NCI-H748 (cell line): ENCODE measurements at regions not wholly inside any gene's neighbourhood (a gene's known extent, or its start where the extent isn't known, plus 50 kb on each side); places are given as distances from the start of the nearest gene placed in this dataset.
"Not testable (repeated sequence)": the region's sequence is repeated elsewhere in the genome, so short reads cannot be mapped to it uniquely, and the experiment has no call there.

ENCODE experiments used
- DNase-seq: peaks from one replicate; lab custom pipeline; 2025; ENCODE audit not compliant: unreplicated experiment; lab: John Stamatoyannopoulos, UW

DNA sequence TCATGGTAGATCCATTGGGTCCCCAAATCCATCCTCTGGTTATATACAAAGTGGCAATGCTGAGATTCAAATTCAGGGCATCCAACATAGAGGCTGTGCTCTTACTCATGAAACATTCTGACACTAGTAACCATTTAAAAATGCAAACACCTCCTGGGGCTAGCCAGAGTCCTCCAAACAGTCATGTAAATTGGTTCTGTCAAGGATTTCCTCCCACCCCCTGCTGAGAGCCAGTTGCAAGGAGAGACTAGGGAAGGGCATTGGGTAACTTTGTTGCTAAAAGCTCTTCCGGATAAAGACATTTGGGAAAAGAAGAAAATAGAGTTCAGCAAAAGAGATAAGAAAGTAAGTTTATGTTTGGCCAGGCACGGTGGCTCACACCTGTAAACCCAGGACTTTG is 58.3 kb downstream of the ART5 start:
- not testable (repeated sequence) for DNase-seq

DNA sequence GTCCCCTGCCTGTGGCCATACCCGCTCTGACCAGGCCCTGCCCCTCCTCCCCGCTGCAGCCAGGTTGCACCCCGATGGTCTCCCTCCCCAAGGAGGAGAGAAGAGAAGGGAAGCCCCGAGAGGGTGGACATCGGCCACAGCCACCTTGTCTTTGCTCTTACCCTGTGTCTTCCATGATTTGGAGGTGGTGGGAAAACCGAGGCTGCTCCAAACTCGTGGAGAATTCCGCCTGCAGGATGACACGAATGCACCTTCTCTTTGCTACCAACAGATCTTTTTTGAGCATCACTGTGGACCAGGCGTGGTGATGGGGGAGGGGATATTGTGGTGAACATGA is 60.4 kb downstream of the ART5 start:
- DNase-seq = not testable (repeated sequence)

DNA sequence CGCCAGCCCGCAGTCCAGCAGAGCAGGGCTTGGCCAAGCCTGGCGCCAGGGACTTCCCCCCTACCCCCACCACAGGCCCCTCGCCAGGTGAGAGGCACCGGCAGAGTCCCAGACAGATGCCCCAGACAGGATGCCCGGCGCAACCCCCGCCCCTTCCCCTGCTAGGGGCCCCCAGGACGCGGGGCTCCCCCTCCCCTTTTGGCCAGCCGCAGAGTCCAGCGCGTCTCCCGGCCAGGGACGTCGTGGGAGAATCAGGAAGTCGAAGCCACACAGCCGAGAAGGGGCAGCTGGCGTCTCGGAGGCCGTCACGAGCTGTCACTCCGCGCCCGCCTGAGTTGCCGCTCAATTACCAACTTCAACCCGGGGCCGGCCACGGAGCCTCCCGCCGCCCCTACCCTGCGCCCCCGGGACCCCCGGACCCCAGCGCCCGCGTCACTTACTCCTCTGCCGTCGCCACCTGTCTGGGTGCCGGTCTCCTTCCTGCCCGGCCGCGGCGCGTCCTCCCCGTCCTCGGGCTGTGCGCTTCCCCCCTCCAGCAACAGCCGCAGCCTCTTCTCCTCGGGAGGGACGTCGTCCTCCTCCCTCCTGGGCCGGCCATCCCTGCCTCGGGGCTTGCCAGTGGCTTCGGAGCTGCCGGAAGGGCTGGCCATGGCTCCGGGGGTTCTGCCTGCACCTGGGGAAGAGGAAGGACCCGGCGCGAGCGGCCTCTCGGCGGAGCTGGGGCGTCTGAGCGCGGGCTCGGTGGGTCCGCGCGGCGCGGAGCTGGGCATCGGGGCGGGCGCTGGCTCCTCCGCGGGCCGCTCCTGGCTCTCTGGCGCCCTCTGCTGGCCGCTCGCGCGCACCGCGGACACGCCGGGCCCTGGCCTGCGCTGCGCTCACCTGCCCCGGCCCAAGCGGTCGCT is 61.1 kb downstream of the ART5 start:
- DNase-seq = peak; percentile 52

DNA sequence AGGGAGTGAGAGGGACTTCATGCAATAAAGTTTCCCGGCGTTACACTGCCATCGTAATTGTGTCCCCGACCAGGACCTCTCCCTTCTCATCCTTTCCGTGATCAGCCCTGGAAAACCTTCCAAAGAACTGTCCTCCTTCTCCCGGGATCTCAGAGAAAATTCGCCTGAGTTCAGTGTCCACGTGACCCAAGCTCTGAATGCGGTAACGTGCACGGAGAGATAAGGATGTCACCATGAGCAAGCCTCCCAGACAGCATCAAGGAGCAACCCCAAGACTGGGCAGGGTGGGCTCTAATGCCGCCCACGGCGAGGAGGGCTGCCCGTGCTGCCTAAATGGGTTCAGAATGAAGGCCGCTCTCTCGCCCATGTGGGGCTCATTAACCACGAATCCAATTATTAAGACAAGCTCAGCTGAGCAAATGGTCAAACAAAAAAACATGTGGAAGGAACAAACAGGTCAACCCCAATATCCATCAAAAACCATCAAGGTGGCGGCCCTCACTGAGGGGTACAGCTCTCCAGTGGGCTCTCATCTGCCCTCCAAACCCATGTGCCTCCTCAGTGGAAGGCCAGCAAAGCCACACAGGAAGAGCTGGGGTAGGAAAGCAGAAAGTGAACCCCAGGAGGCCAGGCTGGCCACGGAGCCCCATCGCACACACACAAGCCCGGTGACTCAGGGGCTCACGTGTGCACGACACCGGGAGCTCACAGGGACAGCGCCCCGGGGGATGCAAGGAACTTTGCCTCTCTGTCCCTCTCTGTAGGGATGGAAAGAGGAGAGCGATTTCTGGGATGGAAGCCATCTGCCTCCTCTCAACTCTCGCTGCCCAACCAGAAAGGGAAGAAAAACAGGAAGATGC is 62.0 kb downstream of the ART5 start:
- DNase-seq = not testable (repeated sequence)

DNA sequence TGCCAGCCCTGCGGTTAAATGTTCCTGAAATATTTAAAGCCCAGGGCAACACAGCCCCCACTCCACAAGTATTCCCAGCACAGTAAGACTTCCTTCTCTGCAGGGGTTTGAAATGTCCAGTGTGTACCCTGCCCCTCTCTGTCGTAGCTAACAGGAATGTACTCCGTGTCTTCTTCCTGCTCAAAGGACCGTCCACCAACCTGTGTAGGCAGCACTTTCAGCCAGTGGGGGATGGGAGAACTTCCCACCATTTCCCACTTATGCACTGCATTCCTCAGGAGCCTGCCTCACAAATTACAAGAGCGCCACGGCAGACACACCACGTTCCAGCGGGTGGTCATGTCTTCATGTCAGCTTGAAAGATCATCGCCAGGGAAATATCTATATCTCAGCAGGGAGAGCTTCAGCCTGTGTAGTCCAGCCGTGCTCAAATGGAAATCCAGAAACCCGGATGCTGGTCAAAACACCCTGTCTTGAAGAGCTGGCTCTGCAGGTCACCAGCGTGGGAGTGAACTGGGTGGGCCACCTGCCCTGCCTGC is 65.7 kb downstream of the ART5 start:
- DNase-seq = not testable (repeated sequence)

DNA sequence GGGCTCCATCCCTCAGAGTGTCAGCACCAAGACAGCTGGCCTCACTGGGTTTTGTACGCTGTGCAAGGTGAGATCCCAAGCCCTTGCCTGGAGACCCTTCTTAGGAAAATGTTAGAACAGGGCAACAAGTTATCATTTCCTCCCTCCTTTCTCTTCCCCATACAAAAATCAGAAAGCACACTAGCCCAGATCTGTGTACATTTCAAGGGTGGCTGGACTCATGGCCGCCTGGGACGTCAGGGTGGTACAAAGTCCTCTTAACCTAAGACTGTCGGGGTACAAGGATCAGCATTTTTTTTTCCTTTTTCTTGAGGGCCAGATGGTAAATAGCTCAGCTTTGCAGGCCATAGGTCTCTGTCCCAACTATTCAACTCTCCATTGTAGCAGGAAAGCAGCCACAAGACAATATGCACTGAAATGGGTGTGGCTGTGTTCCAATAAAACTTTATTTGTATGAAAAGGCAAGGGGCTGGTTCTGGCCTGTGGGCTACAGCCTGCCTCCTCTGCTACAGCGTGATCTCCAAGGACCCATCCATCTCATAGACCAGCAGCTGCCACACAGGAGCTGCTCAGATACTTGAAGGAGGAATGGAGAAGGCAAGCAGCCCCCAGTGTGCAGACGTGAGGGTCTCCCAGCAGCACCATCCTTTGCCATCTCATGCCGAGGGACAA is 68.7 kb downstream of the ART5 start:
- not testable (repeated sequence) for DNase-seq

DNA sequence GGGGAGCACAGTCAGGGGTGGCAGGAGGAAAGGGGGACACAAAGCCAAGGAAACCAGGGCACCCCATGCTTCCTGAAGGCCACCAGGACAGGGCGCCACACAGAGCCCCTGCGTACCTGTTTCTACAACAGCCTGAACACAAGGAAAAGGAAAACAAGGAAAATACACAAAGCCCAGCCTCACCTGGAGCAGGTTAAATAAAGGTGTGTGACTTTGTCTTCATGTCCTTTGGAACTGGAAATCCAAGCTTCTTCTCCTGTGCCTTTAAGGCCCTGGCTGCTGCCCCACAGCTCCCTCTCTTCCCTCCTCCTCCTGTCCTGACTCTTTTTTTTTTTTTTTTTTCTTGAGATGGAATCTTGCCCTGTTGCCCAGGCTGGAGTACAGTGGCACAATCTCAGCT is 70.0 kb downstream of the ART5 start:
- DNase-seq = not testable (repeated sequence)

DNA sequence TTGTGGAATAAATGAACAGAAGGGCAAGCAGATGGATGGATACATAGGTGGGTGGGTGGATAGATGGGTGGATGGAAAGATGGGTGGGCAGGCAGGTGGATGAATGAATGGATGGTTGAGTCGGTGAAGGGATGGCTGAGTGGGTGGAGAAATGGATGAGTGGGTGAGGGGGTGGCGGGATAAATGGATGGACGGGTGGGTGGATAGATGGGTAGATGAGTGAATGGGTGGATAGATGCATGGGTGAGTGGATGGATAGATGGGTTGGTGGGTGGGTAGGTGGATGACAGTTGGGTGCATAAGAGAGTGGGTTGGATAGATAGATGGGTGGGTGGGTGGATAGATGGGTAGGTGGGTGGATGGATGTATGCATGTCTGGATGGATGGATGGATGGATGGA is 76.0 kb downstream of the ART5 start:
- not testable (repeated sequence) for DNase-seq

DNA sequence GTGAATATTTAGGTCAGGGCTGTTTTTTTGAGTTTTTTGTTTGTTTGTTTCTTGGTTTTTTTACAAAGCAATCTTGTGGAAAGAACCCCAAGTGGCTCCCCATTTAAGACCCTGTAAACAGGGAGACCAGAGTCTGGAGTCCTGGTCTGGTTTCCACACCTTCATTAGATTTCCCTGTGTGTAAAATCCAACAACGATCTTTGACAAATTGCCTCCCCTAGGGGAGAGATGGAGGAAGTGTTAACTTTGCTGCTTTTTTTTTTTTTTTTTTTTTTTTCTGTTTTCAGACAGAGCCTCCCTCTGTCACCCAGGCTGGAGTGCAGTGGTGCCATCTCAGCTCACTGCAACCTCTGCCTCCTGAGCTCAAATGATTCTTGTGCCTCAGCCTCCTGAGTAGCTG is 77.4 kb downstream of the ART5 start:
- DNase-seq = peak; percentile 6

DNA sequence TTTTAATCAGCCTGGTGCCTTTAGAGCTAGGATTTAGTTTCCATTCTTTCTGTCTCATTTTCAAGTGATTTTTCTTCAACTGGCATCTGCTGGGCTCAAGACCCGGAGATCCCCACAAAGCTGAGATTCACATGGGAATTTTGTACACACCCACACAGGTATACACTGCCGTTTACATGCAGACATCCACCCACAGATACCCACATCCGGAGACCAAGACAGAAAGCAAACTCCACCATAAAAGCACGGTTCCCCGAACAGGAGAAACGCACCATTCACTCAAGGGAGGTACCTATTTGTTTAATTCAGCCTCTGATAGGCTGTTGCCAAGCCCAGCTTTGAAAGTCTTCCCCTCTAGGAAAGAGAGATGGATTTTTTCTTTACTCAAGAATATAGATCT is 87.2 kb downstream of the ART5 start:
- DNase-seq = not testable (repeated sequence)

DNA sequence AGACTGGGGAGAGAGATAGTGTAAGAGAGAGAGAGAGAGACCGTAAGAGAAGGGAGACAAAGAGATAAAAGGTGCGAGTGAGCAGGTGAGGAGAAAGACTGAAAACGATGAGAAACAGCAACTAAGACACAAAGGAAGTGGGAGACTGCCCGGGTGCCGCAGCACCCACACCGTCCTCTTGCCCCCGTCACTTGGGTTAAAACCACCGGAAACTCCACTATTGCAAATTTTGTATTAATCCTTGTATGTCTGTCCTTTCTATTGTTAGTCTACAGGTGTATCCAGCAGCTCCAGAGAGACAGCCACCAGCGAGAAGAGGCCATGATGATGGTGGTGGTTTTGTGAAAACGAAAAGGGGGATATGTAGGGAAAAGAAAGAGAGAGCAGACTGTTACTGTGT is 96.8 kb downstream of the ART5 start:
- not testable (repeated sequence) for DNase-seq

DNA sequence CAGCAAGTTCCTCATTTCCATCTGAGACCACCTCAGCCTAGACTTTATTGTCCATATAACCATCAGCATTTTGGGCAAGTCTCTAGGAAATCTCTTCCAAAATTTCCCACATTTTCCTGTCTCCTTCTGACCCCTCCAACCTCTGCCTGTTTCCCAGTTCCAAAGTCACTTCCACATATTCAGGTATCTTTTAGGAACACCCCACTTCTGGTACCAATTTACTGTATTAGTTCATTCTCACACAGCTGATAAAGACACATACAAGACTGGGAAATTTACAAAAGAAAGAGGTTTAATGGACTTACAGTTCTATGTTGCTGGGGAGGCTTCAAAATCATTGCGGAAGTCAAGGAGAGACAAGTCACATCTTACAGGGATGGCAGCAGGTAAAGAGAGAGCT is 103.6 kb downstream of the ART5 start:
- DNase-seq = not testable (repeated sequence)

DNA sequence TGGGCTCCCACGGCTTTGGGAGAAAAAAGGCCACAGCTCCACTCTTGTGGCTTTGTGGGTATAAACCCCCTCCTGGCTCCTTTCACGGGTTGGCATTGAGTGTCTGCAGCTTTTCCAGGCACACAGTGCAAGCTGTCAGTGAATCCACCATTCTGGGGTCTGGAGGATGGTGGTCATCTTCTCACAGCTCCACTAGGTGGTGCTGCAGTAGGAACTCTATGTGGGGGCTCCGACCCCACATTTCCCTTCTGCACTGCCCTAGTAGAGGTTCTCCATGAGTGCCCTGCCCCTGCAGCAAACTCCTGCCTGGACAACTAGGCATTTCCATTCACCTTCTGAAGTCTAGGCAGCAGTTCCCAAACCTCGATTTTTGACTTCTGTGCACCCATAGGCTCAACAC is 104.5 kb downstream of the ART5 start:
- DNase-seq = not testable (repeated sequence)

DNA sequence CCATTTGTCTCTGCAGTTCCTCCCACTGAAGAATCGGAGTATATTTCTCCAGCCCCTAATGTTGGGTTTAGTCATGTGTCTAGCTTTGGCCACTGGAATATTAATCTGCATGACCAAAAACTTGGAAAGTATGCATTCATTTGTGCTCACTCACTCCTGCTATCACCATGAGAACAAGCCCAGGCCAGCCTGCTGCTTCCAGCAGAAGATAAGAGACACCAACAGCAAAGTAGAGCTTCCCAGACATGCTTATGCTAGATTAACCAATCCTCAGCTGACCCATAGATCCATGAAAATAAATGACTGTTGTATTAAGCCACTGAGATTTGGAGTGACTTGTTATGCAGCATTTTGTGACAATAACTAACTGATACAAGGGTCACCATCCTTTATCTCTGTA is 108.8 kb downstream of the ART5 start:
- not testable (repeated sequence) for DNase-seq

DNA sequence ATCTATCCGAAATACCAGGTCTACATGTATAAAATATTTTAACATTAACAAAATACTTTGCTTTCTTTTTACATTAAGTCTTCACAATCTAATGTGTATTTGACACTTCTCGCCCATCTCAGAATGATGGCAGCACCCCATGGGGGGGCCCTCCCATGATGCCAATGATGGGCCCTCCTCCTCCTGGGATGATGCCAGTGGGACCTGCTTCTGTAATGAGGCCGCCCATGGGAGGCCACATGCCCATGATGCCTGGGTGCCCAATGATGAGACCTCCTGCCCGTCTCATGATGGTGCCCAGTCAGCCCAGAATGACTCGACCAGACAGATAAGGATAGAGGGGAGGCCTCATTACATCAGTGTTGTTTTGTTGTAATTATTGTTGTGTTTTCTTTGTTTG is 110.5 kb downstream of the ART5 start:
- not testable (repeated sequence) for DNase-seq

DNA sequence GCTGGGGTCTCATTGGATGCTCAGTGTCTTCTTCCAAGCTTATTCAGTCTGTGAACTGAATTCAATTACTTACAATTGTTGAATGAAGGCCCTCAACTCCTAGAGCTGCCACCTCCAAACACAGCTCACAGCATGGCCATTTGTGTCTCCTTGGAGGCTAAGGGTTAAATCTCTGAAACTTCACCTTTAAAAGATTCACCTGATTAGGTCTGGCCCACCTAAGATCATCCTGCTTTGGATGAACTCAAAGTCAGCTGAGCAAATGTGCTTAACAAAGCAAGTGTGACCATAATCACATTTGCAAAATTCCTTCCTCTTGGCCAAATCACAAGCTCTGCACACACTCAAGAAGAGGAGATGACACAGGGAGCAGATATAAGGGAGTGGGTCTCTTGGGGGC is 118.2 kb downstream of the ART5 start:
- not testable (repeated sequence) for DNase-seq

DNA sequence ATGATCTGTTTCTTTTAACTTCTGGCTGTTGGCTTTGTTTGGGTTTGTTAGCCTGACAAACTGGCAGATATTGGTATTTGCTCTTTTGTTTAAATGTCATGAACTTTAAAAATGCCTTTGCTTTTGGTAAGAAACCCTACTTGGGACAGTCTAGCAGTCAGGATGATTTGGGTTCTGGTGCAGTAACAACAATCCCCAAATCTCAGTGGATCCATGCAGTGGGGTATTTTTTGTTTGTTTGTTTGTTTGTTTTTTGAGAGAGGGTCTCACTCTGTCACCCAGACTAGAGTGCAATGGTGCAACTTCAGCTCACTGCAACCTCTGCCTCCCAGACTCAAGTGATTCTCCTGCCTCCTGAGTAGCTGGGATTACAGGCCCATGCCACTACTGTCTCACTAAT is 120.9 kb downstream of the ART5 start:
- not testable (repeated sequence) for DNase-seq

DNA sequence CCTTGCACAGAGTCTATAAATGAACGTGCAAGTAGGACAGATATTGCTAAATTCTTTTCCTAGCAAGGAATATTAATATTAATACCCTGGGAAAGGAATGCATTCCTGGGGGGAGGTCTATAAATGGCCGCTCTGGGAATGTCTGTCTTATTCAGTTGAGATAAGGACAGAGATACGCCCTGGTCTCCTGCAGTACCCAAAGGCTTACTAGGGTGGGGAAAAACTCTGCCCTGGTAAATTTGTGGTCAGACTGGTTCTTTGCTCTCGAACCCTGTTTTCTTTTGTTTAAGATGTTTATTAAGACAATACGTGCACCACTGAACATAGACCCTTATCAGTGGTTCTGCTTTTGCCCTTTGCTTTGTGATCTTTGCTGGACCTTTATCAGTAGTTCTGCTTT is 122.0 kb downstream of the ART5 start:
- DNase-seq = not testable (repeated sequence)

DNA sequence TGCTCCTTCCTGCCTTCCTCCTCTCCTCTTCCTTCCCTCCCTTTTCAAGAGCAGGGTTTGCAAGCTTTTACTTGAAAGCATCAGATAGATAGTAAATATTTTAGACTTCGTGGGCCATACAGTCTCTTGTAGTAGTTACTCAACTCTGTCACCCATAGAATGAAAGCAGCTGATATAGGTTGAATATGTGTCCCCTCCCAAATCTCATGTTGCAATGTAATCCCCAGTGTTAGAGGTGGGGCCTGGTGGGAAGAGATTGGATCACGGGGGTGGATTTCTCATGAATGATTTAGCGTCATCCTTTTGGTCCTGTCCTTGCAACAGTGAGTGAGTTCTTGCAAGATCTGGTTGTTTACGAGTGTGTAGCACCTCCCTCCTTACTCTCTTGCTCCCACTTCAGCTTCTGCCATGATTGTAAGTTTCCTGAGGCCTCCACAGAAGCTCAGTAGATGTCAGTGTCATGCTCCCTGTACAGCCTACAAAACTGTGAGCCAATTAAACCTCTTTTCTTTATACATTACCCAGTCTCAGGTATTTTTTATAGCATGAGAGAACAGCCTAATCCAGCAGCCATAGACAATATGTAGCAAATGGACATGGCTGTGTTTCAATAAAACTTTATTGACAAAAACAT is 124.7 kb downstream of the ART5 start:
- DNase-seq = not testable (repeated sequence)

DNA sequence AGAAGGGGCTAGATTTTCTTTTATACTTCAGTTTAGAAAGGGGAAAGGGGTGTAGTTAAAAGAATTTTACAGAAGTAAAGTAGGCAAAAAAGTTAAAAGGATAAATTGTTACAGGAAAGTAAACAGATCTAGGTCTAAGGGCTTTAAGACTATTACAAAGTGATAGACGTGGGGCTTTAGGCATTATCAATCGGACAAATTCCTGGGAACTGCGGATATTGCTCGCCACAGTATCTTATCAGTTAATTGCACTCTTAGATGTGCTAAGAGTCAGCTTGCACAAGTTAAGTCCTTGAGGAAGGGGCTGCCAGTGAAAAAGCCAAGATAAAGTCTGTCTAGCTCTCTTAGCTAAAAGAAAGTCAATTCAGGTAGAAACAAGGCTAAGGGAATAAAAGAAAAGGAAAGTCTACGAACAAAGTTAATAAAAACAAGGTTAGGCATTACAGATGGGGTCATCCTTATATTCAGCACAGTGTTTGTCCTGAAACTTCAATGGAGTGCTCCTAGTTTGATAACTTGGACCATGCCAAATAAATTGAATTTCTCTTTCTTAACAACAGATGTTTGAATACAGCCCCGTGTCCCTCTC is 125.4 kb downstream of the ART5 start:
- not testable (repeated sequence) for DNase-seq
